BJ (cell line): ENCODE measurements at regions not wholly inside any gene's neighbourhood (a gene's known extent, or its start where the extent isn't known, plus 50 kb on each side); places are given as distances from the start of the nearest gene placed in this dataset.

Experiments
- CTCF ChIA-PET: fragments of 350-600 bp; formaldehyde crosslinking; extraction: SDS; loops from one replicate; lab custom pipeline; 2021; ENCODE audit warnings: antibody characterized with exemption, inconsistent platforms; lab: Yijun Ruan, JAX
- POLR2A ChIA-PET: fragments of 300-600 bp; sonication (Branson Sonifier 250); formaldehyde crosslinking; extraction: SDS; loops from one replicate; lab custom pipeline; 2021; ENCODE audit warnings: antibody characterized with exemption; lab: Charles Lee
- DNase-seq: peaks from one replicate; pipeline ENCODE4 v3.0.0-alpha.2; 2011; ENCODE audit warnings: low read depth
- H3K27me3 ChIP-seq: 2 replicates; pipeline ENCODE4 v1.6.0; 2011; ENCODE audit warnings: low read length; ENCODE audit not compliant: control insufficient read depth, insufficient read depth
- H3K36me3 ChIP-seq: 2 replicates; pipeline ENCODE4 v1.5.1; 2011; ENCODE audit warnings: low read length; ENCODE audit not compliant: control insufficient read depth, insufficient read depth
- H3K4me3 ChIP-seq: 2 replicates; pipeline ENCODE4 v1.5.1; 2011; ENCODE audit warnings: low read depth, mild to moderate bottlenecking, control low read depth, low read length
- TF ChIP-seq, protein P1 (sequence below): IDR thresholded peaks from 2 replicates; pipeline ENCODE4 v1.5.1; 2011; ENCODE audit warnings: low read depth, mild to moderate bottlenecking, control low read depth, inconsistent platforms, low read length, moderate library complexity; ENCODE audit not compliant: insufficient read depth

DNA sequence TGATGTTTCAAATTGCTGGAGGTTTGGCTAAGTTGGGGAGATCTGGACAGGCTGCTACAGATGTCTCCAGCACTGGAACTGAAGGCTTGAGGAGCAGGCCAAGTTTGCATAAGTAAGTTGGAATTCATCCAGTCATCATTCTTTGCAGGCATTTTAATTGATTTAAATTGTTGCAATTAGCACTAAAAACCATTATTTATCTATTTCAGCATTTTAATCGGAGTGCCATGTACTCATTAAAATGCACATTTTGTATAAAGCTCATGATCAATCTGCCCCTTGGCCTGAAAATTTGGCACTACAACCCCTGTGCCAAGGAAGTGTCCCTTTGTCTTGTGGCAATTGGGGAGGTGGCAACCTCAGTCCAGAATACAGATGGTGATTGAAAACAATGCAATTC lies 320.2 kb downstream of the MAT2B start:
- Histone ChIP-seq H3K4me3 (no peak overlapping the region), H3K27me3 (no peaks in the 10 kb centered on the region), H3K36me3 (no peaks in the 10 kb centered on the region)
- DNase-seq: no peak
- CTCF ChIA-PET: no interaction called here
- TF ChIP-seq, protein P1, sequence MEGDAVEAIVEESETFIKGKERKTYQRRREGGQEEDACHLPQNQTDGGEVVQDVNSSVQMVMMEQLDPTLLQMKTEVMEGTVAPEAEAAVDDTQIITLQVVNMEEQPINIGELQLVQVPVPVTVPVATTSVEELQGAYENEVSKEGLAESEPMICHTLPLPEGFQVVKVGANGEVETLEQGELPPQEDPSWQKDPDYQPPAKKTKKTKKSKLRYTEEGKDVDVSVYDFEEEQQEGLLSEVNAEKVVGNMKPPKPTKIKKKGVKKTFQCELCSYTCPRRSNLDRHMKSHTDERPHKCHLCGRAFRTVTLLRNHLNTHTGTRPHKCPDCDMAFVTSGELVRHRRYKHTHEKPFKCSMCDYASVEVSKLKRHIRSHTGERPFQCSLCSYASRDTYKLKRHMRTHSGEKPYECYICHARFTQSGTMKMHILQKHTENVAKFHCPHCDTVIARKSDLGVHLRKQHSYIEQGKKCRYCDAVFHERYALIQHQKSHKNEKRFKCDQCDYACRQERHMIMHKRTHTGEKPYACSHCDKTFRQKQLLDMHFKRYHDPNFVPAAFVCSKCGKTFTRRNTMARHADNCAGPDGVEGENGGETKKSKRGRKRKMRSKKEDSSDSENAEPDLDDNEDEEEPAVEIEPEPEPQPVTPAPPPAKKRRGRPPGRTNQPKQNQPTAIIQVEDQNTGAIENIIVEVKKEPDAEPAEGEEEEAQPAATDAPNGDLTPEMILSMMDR: no peak
- POLR2A ChIA-PET: no interaction called here

DNA sequence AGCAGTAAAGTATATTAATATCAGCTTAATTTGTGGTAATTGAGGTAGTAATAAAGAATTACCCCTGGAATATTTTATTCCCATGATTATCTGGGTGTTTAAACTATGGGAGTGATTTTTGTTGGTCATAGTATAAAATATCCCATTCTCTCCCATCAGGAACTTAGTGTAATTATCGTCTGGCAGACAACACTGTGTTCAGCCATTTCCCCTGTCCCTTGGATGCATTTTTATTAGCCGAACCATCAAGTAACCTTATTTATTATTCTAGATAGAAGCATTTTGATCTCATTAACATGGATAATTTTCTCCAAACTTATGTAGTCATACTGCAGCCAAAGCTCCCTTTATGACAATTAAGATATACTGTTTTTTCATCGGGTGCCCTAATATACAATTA lies 320.8 kb downstream of the MAT2B start:
- CTCF ChIA-PET: no interaction called here

DNA sequence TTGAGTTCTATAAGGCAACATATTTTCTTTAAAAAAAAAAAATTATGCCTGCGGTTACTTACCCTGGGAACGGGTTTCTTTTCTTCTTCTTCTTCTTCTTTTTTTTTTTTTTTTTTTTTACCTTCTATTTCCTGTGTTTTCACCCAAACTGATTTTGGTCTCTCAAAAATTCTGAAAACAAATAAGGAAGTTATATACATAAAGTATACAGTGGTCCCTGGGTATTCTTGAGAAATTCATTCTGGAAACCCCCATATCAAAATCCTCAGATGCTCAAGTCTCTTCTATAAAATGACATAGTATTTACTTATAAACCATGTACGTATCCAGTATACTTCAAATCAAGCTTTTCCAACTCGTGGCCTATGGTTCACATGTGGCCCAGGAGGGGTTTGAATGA lies 326.7 kb downstream of the MAT2B start:
- Histone ChIP-seq H3K27me3 (no peaks in the 10 kb centered on the region), H3K4me3 (no peak overlapping the region), H3K36me3 (no peaks in the 10 kb centered on the region)
- CTCF ChIA-PET: no interaction called here
- no peak for DNase-seq
- TF ChIP-seq, protein P1: no peak
- POLR2A ChIA-PET: no interaction called here

More for the DNA sequence above, 320.8 kb downstream of the MAT2B start:
- H3K27me3 ChIP-seq: no peaks in the 10 kb centered on the region
- no peaks in the 10 kb centered on the region for H3K36me3 ChIP-seq
- POLR2A ChIA-PET: no interaction called here
- TF ChIP-seq, protein P1: no peak
- no peak for DNase-seq
- no peak overlapping the region for H3K4me3 ChIP-seq

DNA sequence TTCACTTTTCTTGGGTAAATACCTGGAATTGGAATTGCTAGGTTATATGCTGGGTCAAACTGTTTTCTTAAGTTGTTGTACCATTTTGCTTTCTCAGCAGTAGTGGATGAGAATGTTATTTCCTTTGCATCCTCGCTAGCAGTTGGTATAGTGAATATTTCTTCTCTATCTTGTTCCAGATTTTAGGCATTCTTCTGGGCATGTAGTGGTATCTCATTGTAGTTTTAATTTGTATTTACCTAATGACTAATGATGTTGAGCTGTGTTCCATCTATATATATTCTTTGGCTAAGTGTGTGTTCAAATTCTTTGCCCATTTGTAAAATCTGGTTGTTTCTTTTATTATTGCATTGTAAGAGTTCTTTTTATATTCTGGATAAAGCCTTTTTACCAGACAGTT lies 333.3 kb downstream of the MAT2B start:
- no peak for DNase-seq
- no peaks in the 10 kb centered on the region for H3K27me3 ChIP-seq
- ChIA-PET POLR2A (no interaction called here), CTCF (interaction anchor here (0.6 kb wide), 1 partner anchor 1034 kb away, joined by 3 read pairs; no protein-coding TSS in a partner anchor)
- no peak overlapping the region for H3K4me3 ChIP-seq
- H3K36me3 ChIP-seq: no peaks in the 10 kb centered on the region
- TF ChIP-seq, protein P1: no peak

DNA sequence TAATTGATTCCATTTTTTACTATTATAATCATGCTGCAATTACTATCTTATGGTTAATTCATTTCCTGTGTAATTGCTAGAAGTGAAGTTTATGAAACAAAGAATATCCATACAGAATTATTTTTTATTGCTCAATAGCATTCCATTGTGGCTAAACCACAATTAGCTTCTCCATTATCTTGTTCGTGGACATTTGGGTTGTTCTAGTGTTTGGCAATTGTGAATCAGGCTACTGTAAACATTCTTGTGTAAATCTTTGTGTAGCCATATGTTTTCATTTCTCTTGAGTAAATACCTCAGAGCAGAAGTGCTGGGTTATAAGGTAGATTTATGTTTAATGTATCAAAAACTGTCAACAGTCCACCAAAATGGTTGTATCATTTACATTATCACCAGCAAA lies 341.1 kb downstream of the MAT2B start:
- ChIA-PET CTCF (no interaction called here), POLR2A (no interaction called here)
- Histone ChIP-seq H3K36me3 (no peaks in the 10 kb centered on the region), H3K4me3 (no peak overlapping the region), H3K27me3 (no peaks in the 10 kb centered on the region)
- TF ChIP-seq, protein P1: no peak
- DNase-seq: no peak
